Heart right ventricle (tissue), 16 donors: ENCODE measurements at regions not wholly inside any gene's neighbourhood (a gene's known extent, or its start where the extent isn't known, plus 50 kb on each side); places are given as distances from the start of the nearest gene placed in this dataset.

Experiments
- ATAC-seq, 8 donors: fragments of 200-7000 bp; cut with Tn5 transposase; one replicate each; pipeline ENCODE4 v1.9.1; 2020; ENCODE audit warnings: mild to moderate bottlenecking in 8 of 8, moderate library complexity in 8 of 8, moderate number of reproducible peaks in 1 of 8
- DNase-seq, 2 donors: peaks; one replicate each; pipeline ENCODE4 v3.0.0-alpha.2; 2020
- H3K27ac ChIP-seq, 10 donors: fragments of 200-600 bp; sonication (generic) in 2 of 10; one replicate each; pipeline versions ENCODE4 v1.5.0 to v1.8.0; 2020 to 2022; ENCODE audit warnings: mild to moderate bottlenecking in 3 of 10
- H3K27me3 ChIP-seq, 7 donors: fragments of 200-600 bp; one replicate each; pipeline ENCODE4 v1.8.0; 2021 to 2022; ENCODE audit warnings: mild to moderate bottlenecking in 2 of 7
- H3K36me3 ChIP-seq, 9 donors: fragments of 200-600 bp; sonication (generic) in 1 of 9; one replicate each; pipeline versions ENCODE4 v1.5.0 to v1.8.0; 2020 to 2022; ENCODE audit warnings: mild to moderate bottlenecking in 2 of 9
- H3K4me1 ChIP-seq, 9 donors: fragments of 200-600 bp; sonication (generic) in 1 of 9; one replicate each; pipeline versions ENCODE4 v1.5.0 to v1.8.0; 2020 to 2022; ENCODE audit warnings: mild to moderate bottlenecking in 4 of 9
- H3K4me3 ChIP-seq, 10 donors: fragments of 200-600 bp; sonication (generic) in 2 of 10; one replicate each; pipeline versions ENCODE4 v1.5.0 to v1.8.0; 2020 to 2022; ENCODE audit warnings: mild to moderate bottlenecking in 7 of 10, moderate library complexity in 2 of 10
- H3K9me3 ChIP-seq, 11 donors: fragments of 200-600 bp in 10 of 11; sonication (generic) in 2 of 11; one replicate each; pipeline versions ENCODE4 v1.5.0 to v1.8.0; 2013 to 2022; ENCODE audit warnings: mild to moderate bottlenecking in 2 of 11, control low read depth in 1 of 11, moderate library complexity in 1 of 11
- CTCF ChIP-seq, 9 donors: fragments of 200-600 bp; sonication (generic) in 2 of 9; IDR thresholded peaks; one replicate each; pipeline versions ENCODE4 v1.5.0 to v1.8.0; 2021 to 2022; ENCODE audit warnings: antibody characterized with exemption in 9 of 9, mild to moderate bottlenecking in 5 of 9, moderate library complexity in 1 of 9
- WGBS, 2 donors: extraction: QIAGEN DNeasy Blood & Tissue Kit; methylation state at CpG; one replicate each; pipeline ENCODE4 v1.1.7; 2013; ENCODE audit warnings: inconsistent platforms in 1 of 2; 5-methylcytosine and 5-hydroxymethylcytosine counted together
- intact Hi-C, 10 donors: fragments of 100-400 bp; cut with DNase I; formaldehyde crosslinking; loops; one replicate each; pipeline versions ENCODE4 v1.11.1 to v1.14.2; 2022
- donor health status: Arrhythmogenic right ventricular cardiomyopathy.
- donor health status: ischemic (EF 13 %, LVEDD 7.1; RV severe dilation, severe dysfunction).
- donor health status: healthy with polysubstance abuse.
- donor health status: DM: no; HTN: yes; CAD: no.
- donor health status: DM: no; HTN: no; CAD: no.
- donor health status: ischemic (EF 25% LVEDD 6.9; RV normal size, moderate dysfunction).
- donor health status: ischemic (EF 25% LVEDD 5.7; RV mildly dilated, moderate dysfunction).
- donor health status: healthy.
- donor health status: DM: yes; HTN: yes; CAD: no.
- donor health status: Ischemic cardiomyopathy.
- donor health status: ischemic (EF 35%, LVEDD 5.7; RV mildly dilated, moderate dysfunction).
- donor health status: nonischemic (EF 11% LVEDD 7.7; RV severe dilation, severe dysfunction).
- donor health status: DM: yes; HTN: yes; CAD: no.
- donor health status: PGD.
- donor health status: ischemic (EF 29% LVEDD 5.4; RV normal size, mild dysfunction).
- donor health status: nonischemic (EF 23%, LVEDD 6.1; RV moderate dilation, normal function).

GRCh38 chr6:6881438-6882225 lies 226.1 kb upstream of the RREB1 start:
- ATAC-seq (no peak), DNase-seq (no peak)
- 65 to 68% methylated on average over 4 of the region's 4 CpGs for WGBS, 2 donors
- Histone ChIP-seq H3K4me1 (peaks cover 0 to 54% (median 6%) of the 10 kb centered on the region in 9 donors), H3K27me3 (no peaks in the 10 kb centered on the region), H3K36me3 (no peaks in the 10 kb centered on the region), H3K4me3 (no peak overlapping the region), H3K27ac (peak overlapping the region in 1 of 10 donors; percentile 93), H3K9me3 (no peaks in the 10 kb centered on the region)
- intact Hi-C loops = no loop called here
- TF ChIP-seq CTCF (IDR thresholded peaks at IDR 0.05) = no peak

GRCh38 chr6:6882592-6882991 lies 225.2 kb upstream of the RREB1 start:
- Histone ChIP-seq H3K27ac (peak overlapping the region in 1 of 10 donors; percentile 93), H3K4me3 (no peak overlapping the region), H3K9me3 (no peaks in the 10 kb centered on the region), H3K4me1 (peaks cover 0 to 63% (median 6%) of the 10 kb centered on the region in 9 donors), H3K36me3 (no peaks in the 10 kb centered on the region), H3K27me3 (no peaks in the 10 kb centered on the region)
- no peak for TF ChIP-seq CTCF (IDR thresholded peaks at IDR 0.05)
- DNase-seq (no peak), ATAC-seq (no peak)
- intact Hi-C loops = no loop called here
- WGBS, 2 donors = 88 to 100% methylated on average over 2 of the region's 2 CpGs

GRCh38 chr6:6883011-6883410 lies 224.8 kb upstream of the RREB1 start:
- Histone ChIP-seq H3K27ac (peak overlapping the region in 1 of 10 donors; percentile 93), H3K9me3 (no peaks in the 10 kb centered on the region), H3K27me3 (no peaks in the 10 kb centered on the region), H3K36me3 (no peaks in the 10 kb centered on the region), H3K4me1 (peaks cover 0 to 67% (median 6%) of the 10 kb centered on the region in 9 donors), H3K4me3 (no peak overlapping the region)
- ATAC-seq (no peak), DNase-seq (no peak)
- intact Hi-C loops = no loop called here
- no peak for TF ChIP-seq CTCF (IDR thresholded peaks at IDR 0.05)
- 94 to 96% methylated on average over 6 of the region's 6 CpGs for WGBS, 2 donors

- DNase-seq = no peak
- intact Hi-C loops = no loop called here
- Histone ChIP-seq H3K4me3 (no peak overlapping the region), H3K4me1 (peaks cover 0 to 65% (median 6%) of the 10 kb centered on the region in 9 donors), H3K36me3 (no peaks in the 10 kb centered on the region), H3K27me3 (no peaks in the 10 kb centered on the region), H3K9me3 (no peaks in the 10 kb centered on the region), H3K27ac (peak overlapping the region in 3 of 10 donors; percentile 35 to 93 (median 74))
- TF ChIP-seq CTCF (IDR thresholded peaks at IDR 0.05) = no peak
- WGBS, 2 donors = 46 to 47% methylated on average over 2 of the region's 2 CpGs
- no peak for ATAC-seq
Observed at GRCh38 chr6:6884193-6884627, 223.6 kb upstream of the RREB1 start.
